ENCODE measurements at regions not wholly inside any gene's neighbourhood (a gene's known extent, or its start where the extent isn't known, plus 50 kb on each side); places are given as distances from the start of the nearest gene placed in this dataset.

GRCh38 chr1:34303218-34303617 lies 126.5 kb downstream of the C1orf94 start:
- ChIA-PET CTCF (no interaction called here), POLR2A (no interaction called here)
- Mint-ChIP-seq H3K9me3 (peaks cover 12% of the 10 kb centered on the region), H3K27ac (no peak overlapping the region), H3K36me3 (peaks cover 2% of the 10 kb centered on the region), H3K4me1 (ENCODE audit: low read depth) (no peaks in the 10 kb centered on the region), H3K27me3 (peaks cover 12% of the 10 kb centered on the region), H3K4me3 (no peak overlapping the region)
- intact Hi-C loops (cut with micrococcal nuclease) = no loop called here
- no peak for DNase-seq

GRCh38 chr1:34306568-34306967 lies 129.9 kb downstream of the C1orf94 start:
- ChIA-PET CTCF (no interaction called here), POLR2A (no interaction called here)
- intact Hi-C loops (cut with micrococcal nuclease) = no loop called here
- peaks cover 16% of the 10 kb centered on the region for H3K27me3 Mint-ChIP-seq
- no peak for DNase-seq
- H3K4me1 Mint-ChIP-seq (ENCODE audit: low read depth) = no peaks in the 10 kb centered on the region
- no peak overlapping the region for H3K4me3 Mint-ChIP-seq
- H3K27ac Mint-ChIP-seq = no peak overlapping the region
- peaks cover 2% of the 10 kb centered on the region for H3K36me3 Mint-ChIP-seq
- H3K9me3 Mint-ChIP-seq = peaks cover 12% of the 10 kb centered on the region

GRCh38 chr1:34312359-34312758 lies 135.7 kb downstream of the C1orf94 start:
- intact Hi-C loops (cut with micrococcal nuclease) = no loop called here
- peaks cover 4% of the 10 kb centered on the region for H3K27me3 Mint-ChIP-seq
- H3K4me1 Mint-ChIP-seq (ENCODE audit: low read depth) = no peaks in the 10 kb centered on the region
- no peak overlapping the region for H3K4me3 Mint-ChIP-seq
- ChIA-PET POLR2A (no interaction called here), CTCF (no interaction called here)
- no peak for DNase-seq
- peaks cover 7% of the 10 kb centered on the region for H3K9me3 Mint-ChIP-seq
- H3K27ac Mint-ChIP-seq = no peak overlapping the region
- H3K36me3 Mint-ChIP-seq = no peaks in the 10 kb centered on the region

- CTCF ChIA-PET = no interaction called here
- no peak overlapping the region for H3K27ac Mint-ChIP-seq
- no peaks in the 10 kb centered on the region for H3K4me1 Mint-ChIP-seq (ENCODE audit: low read depth)
- peaks cover 2% of the 10 kb centered on the region for H3K27me3 Mint-ChIP-seq
- H3K9me3 Mint-ChIP-seq = peaks cover 7% of the 10 kb centered on the region
- DNase-seq = no peak
- POLR2A ChIA-PET = no interaction called here
- H3K4me3 Mint-ChIP-seq = no peak overlapping the region
- H3K36me3 Mint-ChIP-seq = no peaks in the 10 kb centered on the region
- intact Hi-C loops (cut with micrococcal nuclease) = no loop called here
Observed at GRCh38 chr1:34315974-34316373, 139.3 kb downstream of the C1orf94 start.

GRCh38 chr1:34316773-34317172 lies 140.1 kb downstream of the C1orf94 start:
- CTCF ChIA-PET = no interaction called here
- H3K4me3 Mint-ChIP-seq = no peak overlapping the region
- no peak overlapping the region for H3K27ac Mint-ChIP-seq
- intact Hi-C loops (cut with micrococcal nuclease) = no loop called here
- peaks cover 7% of the 10 kb centered on the region for H3K9me3 Mint-ChIP-seq
- no peak for DNase-seq
- peaks cover 2% of the 10 kb centered on the region for H3K27me3 Mint-ChIP-seq
- no peaks in the 10 kb centered on the region for H3K4me1 Mint-ChIP-seq (ENCODE audit: low read depth)
- H3K36me3 Mint-ChIP-seq = no peaks in the 10 kb centered on the region
- POLR2A ChIA-PET = no interaction called here

- Mint-ChIP-seq H3K27ac (no peak overlapping the region), H3K27me3 (peaks cover 2% of the 10 kb centered on the region), H3K4me3 (no peak overlapping the region), H3K36me3 (no peaks in the 10 kb centered on the region), H3K4me1 (ENCODE audit: low read depth) (no peaks in the 10 kb centered on the region), H3K9me3 (peaks cover 7% of the 10 kb centered on the region)
- ChIA-PET CTCF (no interaction called here), POLR2A (no interaction called here)
- intact Hi-C loops (cut with micrococcal nuclease) = no loop called here
- DNase-seq = no peak
Observed at GRCh38 chr1:34319218-34319617, 142.5 kb downstream of the C1orf94 start.

GRCh38 chr1:34320053-34320669 lies 143.5 kb downstream of the C1orf94 start:
- POLR2A ChIA-PET = no interaction called here
- H3K36me3 Mint-ChIP-seq = no peaks in the 10 kb centered on the region
- H3K4me1 Mint-ChIP-seq (ENCODE audit: low read depth) = no peaks in the 10 kb centered on the region
- DNase-seq = no peak
- H3K27ac Mint-ChIP-seq = no peak overlapping the region
- intact Hi-C loops (cut with micrococcal nuclease) = no loop called here
- H3K9me3 Mint-ChIP-seq = peaks cover 7% of the 10 kb centered on the region
- H3K27me3 Mint-ChIP-seq = peaks cover 2% of the 10 kb centered on the region
- H3K4me3 Mint-ChIP-seq = no peak overlapping the region
- CTCF ChIA-PET = no interaction called here

- DNase-seq = no peak
- Mint-ChIP-seq H3K4me1 (ENCODE audit: low read depth) (no peaks in the 10 kb centered on the region), H3K9me3 (no peaks in the 10 kb centered on the region), H3K36me3 (no peaks in the 10 kb centered on the region), H3K27ac (no peak overlapping the region), H3K27me3 (peaks cover 4% of the 10 kb centered on the region), H3K4me3 (no peak overlapping the region)
- CTCF ChIA-PET = no interaction called here
- POLR2A ChIA-PET = no interaction called here
- intact Hi-C loops (cut with micrococcal nuclease) = no loop called here
Observed at GRCh38 chr1:34322969-34323368, 146.3 kb downstream of the C1orf94 start.

GRCh38 chr1:34324879-34325440 lies 148.3 kb downstream of the C1orf94 start:
- H3K36me3 Mint-ChIP-seq = no peaks in the 10 kb centered on the region
- no peaks in the 10 kb centered on the region for H3K9me3 Mint-ChIP-seq
- peaks cover 5% of the 10 kb centered on the region for H3K27me3 Mint-ChIP-seq
- H3K27ac Mint-ChIP-seq = no peak overlapping the region
- no peak for DNase-seq
- no peaks in the 10 kb centered on the region for H3K4me1 Mint-ChIP-seq (ENCODE audit: low read depth)
- intact Hi-C loops (cut with micrococcal nuclease) = no loop called here
- CTCF ChIA-PET = no interaction called here
- no peak overlapping the region for H3K4me3 Mint-ChIP-seq
- POLR2A ChIA-PET = no interaction called here

GRCh38 chr1:34328281-34328799 lies 151.6 kb downstream of the C1orf94 start:
- no peaks in the 10 kb centered on the region for H3K4me1 Mint-ChIP-seq (ENCODE audit: low read depth)
- ChIA-PET POLR2A (no interaction called here), CTCF (no interaction called here)
- no peaks in the 10 kb centered on the region for H3K9me3 Mint-ChIP-seq
- intact Hi-C loops (cut with micrococcal nuclease) = no loop called here
- H3K36me3 Mint-ChIP-seq = no peaks in the 10 kb centered on the region
- peaks cover 5% of the 10 kb centered on the region for H3K27me3 Mint-ChIP-seq
- DNase-seq = no peak
- no peak overlapping the region for H3K4me3 Mint-ChIP-seq
- H3K27ac Mint-ChIP-seq = no peak overlapping the region

- Mint-ChIP-seq H3K9me3 (no peaks in the 10 kb centered on the region), H3K27me3 (peaks cover 5% of the 10 kb centered on the region), H3K27ac (no peak overlapping the region), H3K36me3 (no peaks in the 10 kb centered on the region), H3K4me1 (ENCODE audit: low read depth) (no peaks in the 10 kb centered on the region), H3K4me3 (no peak overlapping the region)
- ChIA-PET POLR2A (no interaction called here), CTCF (no interaction called here)
- DNase-seq = no peak
- intact Hi-C loops (cut with micrococcal nuclease) = no loop called here
Observed at GRCh38 chr1:34330061-34330460, 153.4 kb downstream of the C1orf94 start.

GRCh38 chr1:34331020-34331926 lies 154.6 kb downstream of the C1orf94 start:
- ChIA-PET CTCF (no interaction called here), POLR2A (no interaction called here)
- no peaks in the 10 kb centered on the region for H3K9me3 Mint-ChIP-seq
- no peaks in the 10 kb centered on the region for H3K4me1 Mint-ChIP-seq (ENCODE audit: low read depth)
- intact Hi-C loops (cut with micrococcal nuclease) = no loop called here
- H3K4me3 Mint-ChIP-seq = no peak overlapping the region
- H3K27ac Mint-ChIP-seq = no peak overlapping the region
- H3K27me3 Mint-ChIP-seq = peaks cover 7% of the 10 kb centered on the region
- H3K36me3 Mint-ChIP-seq = no peaks in the 10 kb centered on the region
- no peak for DNase-seq

- CTCF ChIA-PET = no interaction called here
- Mint-ChIP-seq H3K27me3 (peaks cover 12% of the 10 kb centered on the region), H3K36me3 (no peaks in the 10 kb centered on the region), H3K9me3 (no peaks in the 10 kb centered on the region), H3K27ac (no peak overlapping the region), H3K4me1 (ENCODE audit: low read depth) (no peaks in the 10 kb centered on the region), H3K4me3 (no peak overlapping the region)
- intact Hi-C loops (cut with micrococcal nuclease) = no loop called here
- POLR2A ChIA-PET = no interaction called here
- DNase-seq = no peak
Observed at GRCh38 chr1:34332996-34333395, 156.3 kb downstream of the C1orf94 start.
